GM19438 (cell line): ENCODE measurements at regions not wholly inside any gene's neighbourhood (a gene's known extent, or its start where the extent isn't known, plus 50 kb on each side); places are given as distances from the start of the nearest gene placed in this dataset.
"Not testable (repeated sequence)": the region's sequence is repeated elsewhere in the genome, so short reads cannot be mapped to it uniquely, and the experiment has no call there.

Source experiments
- ATAC-seq: cut with Tn5 transposase; IDR thresholded peaks from one replicate; pipeline ENCODE4 v1.9.1; 2021; ENCODE audit warnings: low read depth; ENCODE audit not compliant: unreplicated experiment

- ATAC-seq = no peak
These were observed 476.4 kb upstream of the LRFN5 start for GRCh38 chr14:41130274-41130673.

- no peak for ATAC-seq
These were observed 486.3 kb upstream of the LRFN5 start for GRCh38 chr14:41120402-41120801.

- no peak for ATAC-seq
These were observed 510.5 kb upstream of the LRFN5 start for GRCh38 chr14:41096131-41096530.

DNA sequence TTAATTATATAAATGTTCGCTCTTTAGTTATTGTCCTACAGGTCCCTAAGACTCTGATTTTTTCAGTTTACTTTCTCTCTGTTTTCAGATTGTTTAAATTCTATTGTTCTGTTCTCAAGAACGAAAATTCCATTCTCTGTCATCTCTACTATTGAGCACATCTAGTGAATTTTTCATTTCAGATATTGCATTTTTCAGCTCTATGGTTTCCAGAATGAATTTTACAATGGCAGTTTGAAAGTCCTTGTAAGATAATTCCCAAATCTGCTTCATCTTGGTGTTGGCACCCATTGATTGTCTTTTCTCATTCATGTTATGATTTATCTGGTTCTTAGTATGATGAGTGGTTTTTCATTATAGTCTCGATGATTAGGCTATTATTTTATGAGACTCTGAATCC lies 519.6 kb upstream of the LRFN5 start:
- no peak for ATAC-seq

- no peak for ATAC-seq
These were observed 533.1 kb upstream of the LRFN5 start for GRCh38 chr14:41073544-41073943.

DNA sequence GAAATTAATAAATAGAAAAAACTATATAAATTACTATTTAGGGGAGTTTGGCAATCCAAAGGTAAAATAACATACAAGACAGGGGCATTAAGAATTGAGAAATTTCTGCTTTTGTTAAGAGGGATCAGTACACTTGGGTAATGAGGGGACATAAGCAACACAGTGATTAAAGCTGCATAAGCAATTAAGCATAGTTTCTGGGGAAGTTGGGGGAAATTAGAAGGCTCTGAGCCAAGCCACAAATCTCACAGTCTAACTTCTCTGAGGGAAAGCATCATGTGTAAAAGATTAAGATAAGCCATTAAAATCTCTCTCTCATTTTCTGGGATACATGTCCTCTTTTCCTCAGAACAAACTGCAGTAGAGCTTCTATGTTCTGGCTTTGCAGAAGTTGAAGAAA lies 533.9 kb upstream of the LRFN5 start:
- ATAC-seq = no peak

DNA sequence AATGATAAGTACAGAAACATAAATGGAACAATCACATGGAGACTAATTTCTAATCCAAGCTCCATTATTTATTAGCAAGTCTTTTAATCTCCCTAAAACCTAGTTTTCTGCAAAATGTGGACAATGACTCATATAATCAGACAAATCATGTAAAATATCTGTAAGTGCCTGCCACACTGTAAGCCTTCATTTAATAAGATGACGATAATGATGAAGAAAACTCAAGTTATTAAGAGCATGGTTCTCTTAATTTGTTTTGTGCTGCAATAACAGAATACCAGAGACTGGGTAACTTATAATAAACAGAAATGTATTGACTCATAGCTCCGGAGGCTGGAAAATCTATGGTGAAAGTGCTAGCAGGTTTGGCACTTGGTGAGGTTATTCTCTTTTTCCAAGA lies 535.3 kb upstream of the LRFN5 start:
- ATAC-seq = no peak

DNA sequence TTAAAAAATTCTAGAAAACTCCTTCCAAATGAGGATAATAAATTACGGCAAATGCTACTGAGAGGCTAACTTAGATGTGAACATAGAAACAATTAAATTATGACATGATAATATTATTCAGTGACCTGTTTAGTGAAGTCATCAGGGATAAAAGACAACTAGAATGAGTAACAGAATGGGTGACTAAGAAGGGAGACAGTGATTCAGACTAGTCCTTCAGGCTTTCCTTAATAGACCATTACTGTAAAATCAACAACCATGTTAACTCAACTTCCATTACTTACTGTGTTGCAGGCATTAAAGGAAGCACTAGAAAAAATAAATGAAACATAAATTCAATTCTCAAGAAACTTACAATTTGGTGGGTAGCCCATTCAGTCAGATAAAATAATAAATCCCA lies 543.9 kb upstream of the LRFN5 start:
- no peak for ATAC-seq

DNA sequence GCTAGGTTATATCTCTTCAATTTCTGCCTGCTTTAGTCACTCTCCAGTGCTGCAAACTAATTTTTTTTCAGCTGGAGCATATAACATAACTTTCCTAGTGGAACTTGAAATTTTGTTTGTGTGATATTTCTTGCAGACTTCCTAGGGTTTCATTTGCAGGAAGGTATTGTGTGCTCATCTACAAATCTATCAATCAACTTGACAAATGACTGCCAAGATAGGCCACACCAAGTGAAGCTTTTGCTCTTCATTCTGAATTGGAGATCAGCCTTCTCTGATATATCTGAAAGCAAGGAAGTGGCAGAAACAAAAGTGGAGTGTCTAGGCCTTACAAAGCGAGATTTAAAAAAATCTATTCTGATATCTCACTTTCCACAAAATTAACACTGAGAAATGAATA lies 551.1 kb upstream of the LRFN5 start:
- ATAC-seq = no peak

DNA sequence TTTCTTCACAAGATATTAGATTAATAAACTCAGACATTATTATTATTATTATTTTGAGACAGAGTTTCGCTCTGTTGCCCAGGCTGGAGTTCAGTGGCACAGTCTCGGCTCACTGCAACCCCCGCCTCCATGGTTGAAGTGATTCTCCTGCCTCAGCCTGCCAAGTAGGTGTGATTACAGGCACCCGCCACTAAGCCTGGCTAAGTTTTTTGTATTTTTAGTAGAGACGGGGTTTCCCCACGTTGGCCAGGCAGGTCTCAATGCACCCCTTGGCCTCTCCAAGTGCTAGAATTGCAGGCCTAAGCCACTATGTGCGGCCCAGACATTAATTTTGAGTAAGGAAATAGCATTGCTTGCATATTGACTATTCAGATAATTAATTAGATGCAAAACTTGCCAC lies 554.9 kb upstream of the LRFN5 start:
- ATAC-seq = no peak

DNA sequence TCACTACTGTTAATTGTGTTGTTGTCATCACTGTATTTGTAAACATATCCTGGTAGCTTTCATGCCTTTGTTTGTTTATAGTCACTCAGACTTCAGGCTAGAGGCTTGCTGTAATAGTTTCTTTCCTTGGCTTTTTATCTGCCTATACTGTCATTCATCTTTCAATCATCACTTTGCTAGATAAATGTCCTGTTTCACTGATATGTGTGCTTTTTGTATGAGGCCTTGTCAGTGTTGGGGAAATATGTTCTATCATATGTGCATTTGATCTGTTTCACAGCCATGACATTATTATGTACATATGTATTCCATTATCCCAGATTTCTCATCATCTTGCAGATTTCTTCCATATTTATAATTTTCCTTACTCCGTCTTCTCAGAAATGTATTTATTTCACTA lies 558.9 kb upstream of the LRFN5 start:
- no peak for ATAC-seq

- ATAC-seq = no peak
These were observed 569.3 kb upstream of the LRFN5 start for GRCh38 chr14:41037388-41037787.

DNA sequence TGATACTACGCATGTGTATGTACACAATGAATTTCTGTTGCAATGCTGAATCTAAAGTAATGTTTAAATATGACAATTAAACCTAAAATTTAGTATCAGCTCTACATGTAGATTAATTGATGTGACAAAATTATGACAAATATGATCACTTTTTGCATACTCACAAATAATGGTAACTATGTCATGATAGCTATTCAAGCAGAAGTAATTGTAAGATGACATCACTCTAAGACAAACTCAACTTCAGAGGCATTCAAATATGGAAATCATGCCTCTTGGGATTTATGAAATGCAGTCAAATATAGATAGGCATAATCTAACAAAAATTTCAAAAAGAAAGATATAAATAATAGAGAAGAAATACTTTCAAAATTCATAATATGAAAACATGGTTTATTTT lies 571.7 kb upstream of the LRFN5 start:
- no peak for ATAC-seq

DNA sequence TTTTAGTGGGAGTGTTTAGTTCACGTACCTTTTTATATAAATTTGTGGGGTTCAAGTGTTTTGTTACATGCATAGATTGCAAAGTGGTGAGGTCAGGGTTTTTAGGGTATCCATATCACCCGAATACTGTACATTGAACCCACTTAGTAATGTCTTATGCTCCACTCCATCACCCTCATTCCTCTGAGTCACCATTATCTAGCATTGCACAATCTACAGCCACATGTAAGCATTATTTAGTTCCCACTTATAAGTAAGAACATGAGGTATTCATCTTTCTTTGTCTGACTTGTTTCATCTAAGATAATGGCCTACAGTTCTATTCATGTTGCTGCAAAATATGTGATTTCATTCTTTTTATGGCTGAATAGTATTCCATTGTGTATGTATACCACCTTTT lies 583.7 kb upstream of the LRFN5 start:
- ATAC-seq = no peak

DNA sequence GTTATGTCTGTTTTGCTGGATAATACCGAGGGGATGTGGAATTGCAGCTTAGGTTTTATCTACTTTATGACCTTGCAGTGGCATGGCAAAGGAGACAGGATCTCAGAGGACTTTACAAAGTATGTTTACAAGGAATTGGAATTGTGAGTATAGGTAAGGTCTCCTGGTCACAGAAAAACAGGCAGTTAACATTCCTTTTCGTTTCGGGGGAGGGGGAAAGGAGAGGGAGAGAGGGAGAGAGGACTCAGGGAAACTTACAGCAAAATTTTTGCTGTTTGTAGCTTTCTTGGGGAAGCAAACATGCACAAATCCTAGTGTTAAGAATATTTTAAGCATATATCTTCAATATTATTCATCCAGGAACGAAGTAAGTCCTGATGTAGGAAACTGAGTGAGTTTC lies 590.5 kb upstream of the LRFN5 start:
- no peak for ATAC-seq

- no peak for ATAC-seq
These were observed 606.3 kb upstream of the LRFN5 start for GRCh38 chr14:41000350-41000749.

GRCh38 chr14:40989260-40989659 lies 617.4 kb upstream of the LRFN5 start:
- no peak for ATAC-seq

DNA sequence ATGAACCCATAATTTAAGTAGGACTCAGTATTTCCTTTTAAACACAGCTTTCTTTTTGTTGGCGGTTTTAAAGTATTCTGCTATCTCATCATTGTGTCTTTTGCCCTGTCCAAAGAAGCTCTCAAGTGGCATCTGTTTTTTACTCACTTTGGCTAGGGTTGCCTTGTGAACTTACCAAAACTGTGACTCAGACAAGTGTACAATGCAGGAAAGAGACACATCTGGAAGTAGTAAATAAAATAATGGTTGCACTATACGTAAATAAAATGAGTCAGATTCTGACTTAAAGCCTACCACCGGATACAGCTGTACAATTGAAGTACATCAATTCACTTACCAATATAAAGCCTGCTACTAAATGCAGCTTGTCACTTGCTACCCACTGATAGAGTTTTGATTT lies 619.2 kb upstream of the LRFN5 start:
- no peak for ATAC-seq

DNA sequence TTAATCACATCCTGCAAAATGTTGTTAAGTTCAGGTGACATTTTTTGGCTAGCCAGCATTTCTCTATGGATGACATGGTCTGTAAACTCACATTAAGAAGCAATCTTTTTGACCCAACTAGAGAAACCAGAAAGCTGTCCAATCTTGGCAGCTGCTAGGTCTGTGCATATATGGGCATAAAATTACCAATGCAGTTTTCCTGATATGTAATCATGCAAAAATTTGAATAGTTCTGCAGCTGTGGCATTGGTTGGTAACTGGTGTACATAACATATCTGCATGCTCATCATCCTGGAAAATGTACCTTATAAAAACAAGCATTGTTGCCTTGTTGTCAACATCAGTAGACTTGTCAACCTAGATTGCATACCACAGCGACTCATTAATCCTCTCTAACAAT lies 620.0 kb upstream of the LRFN5 start:
- no peak for ATAC-seq

- ATAC-seq = no peak
These were observed 621.1 kb upstream of the LRFN5 start for GRCh38 chr14:40985584-40985983.

DNA sequence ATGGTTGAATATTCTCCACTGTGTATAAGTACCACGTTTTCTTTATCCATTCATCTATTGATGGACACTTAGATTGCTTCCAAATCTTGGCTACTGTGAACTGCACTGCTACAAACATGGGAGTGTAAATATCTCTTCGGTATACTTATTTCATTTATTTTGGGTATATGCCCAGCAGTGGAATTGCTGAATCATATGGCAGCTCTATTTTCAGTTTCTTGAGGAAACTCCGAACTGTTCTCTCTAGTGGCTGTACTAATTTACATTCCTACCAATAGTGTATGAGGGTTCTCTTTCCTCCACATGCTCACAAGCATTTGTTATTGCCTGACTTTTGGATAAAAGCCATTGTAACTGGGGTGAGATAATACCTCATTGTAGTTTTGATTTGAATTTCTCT lies 623.1 kb upstream of the LRFN5 start:
- ATAC-seq = no peak

- no peak for ATAC-seq
These were observed 625.4 kb upstream of the LRFN5 start for GRCh38 chr14:40981247-40981646.

DNA sequence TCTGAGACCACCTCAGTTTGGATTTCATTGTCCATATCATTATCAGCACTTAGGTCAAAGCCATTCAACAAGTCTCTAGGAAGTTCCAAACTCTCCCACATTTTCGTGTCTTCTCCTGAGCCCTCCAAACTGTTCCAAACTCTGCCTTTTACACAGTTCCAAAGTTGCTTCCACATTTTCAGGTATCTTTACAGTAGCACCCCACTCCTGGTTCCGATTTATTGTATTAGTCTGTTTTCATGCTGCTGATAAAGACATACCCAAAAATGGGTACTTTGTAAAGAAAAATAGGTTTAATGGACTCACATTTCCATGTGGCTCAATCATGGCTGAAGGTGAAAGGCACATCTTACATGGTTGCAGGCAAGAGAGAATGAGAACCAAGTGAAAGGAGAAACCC lies 646.4 kb upstream of the LRFN5 start:
- ATAC-seq = not testable (repeated sequence)

DNA sequence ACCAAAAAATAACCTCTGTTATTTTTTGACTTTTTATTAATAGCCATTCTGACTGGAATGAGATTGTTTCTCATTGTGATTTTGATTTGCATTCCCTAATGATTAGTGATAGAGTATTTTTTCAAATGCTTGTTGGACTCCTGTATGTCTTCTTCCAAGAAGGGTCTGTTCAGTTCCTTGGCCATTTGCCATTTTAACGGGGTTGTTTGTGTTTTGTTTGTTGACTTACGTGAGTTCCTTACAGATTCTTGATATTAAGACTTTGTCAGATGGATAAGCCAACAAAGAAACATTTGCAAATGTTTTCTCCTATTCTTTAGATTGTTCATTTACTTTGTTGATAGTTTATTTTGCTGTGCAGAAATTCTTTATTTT lies 651.6 kb upstream of the LRFN5 start:
- ATAC-seq = no peak
